ENCODE measurements at regions not wholly inside any gene's neighbourhood (a gene's known extent, or its start where the extent isn't known, plus 50 kb on each side); places are given as distances from the start of the nearest gene placed in this dataset.

- TF ChIP-seq POLR2A (IDR thresholded peaks at IDR 0.05; ENCODE audit: low read length) = no peak
- TF ChIP-seq GATA1 (IDR thresholded peaks at IDR 0.05; ENCODE audit: low read depth, low read length) = no peak
Observed at GRCh38 chr14:103233328-103233727, 100.7 kb upstream of the EIF5 start.

Data from erythroblast (primary cell).